NCI-H1105 treated with DMSO at 0.1 percent for 48 hours (cell line): ENCODE measurements at regions not wholly inside any gene's neighbourhood (a gene's known extent, or its start where the extent isn't known, plus 50 kb on each side); places are given as distances from the start of the nearest gene placed in this dataset.
"Not testable (repeated sequence)": the region's sequence is repeated elsewhere in the genome, so short reads cannot be mapped to it uniquely, and the experiment has no call there.

Experiments used
- DNase-seq: peaks from one replicate; lab custom pipeline; 2025; lab: John Stamatoyannopoulos, UW

GRCh38 chr11:41519696-41520095, 60.2 kb upstream of the LRRC4C start:
- no peak for DNase-seq

- no peak for DNase-seq
Measured at GRCh38 chr11:41522391-41522790, 62.9 kb upstream of the LRRC4C start.

GRCh38 chr11:41522899-41523672, 63.6 kb upstream of the LRRC4C start:
- no peak for DNase-seq

- no peak for DNase-seq
Measured at GRCh38 chr11:41527530-41527929, 68.1 kb upstream of the LRRC4C start.

- DNase-seq: no peak
Measured at GRCh38 chr11:41532413-41532812, 73.0 kb upstream of the LRRC4C start.

GRCh38 chr11:41533761-41534160, 74.3 kb upstream of the LRRC4C start:
- no peak for DNase-seq

GRCh38 chr11:41534391-41534790, 74.9 kb upstream of the LRRC4C start:
- DNase-seq: no peak

GRCh38 chr11:41534861-41535260, 75.4 kb upstream of the LRRC4C start:
- DNase-seq: no peak

GRCh38 chr11:41536021-41536568, 76.6 kb upstream of the LRRC4C start:
- DNase-seq: no peak

- DNase-seq: not testable (repeated sequence)
Measured at GRCh38 chr11:41544902-41545301, 85.5 kb upstream of the LRRC4C start.

- no peak for DNase-seq
Measured at GRCh38 chr11:41578421-41579051, 119.1 kb upstream of the LRRC4C start.

- peak; percentile 8 for DNase-seq
Measured at GRCh38 chr11:41579546-41579945, 120.1 kb upstream of the LRRC4C start.

- DNase-seq: no peak
Measured at GRCh38 chr11:41609511-41609910, 150.1 kb upstream of the LRRC4C start.

GRCh38 chr11:41612415-41612814, 153.0 kb upstream of the LRRC4C start:
- DNase-seq: no peak

GRCh38 chr11:41613326-41613725, 153.9 kb upstream of the LRRC4C start:
- no peak for DNase-seq

- no peak for DNase-seq
Measured at GRCh38 chr11:41622707-41623359, 163.4 kb upstream of the LRRC4C start.

- peak; percentile 55 for DNase-seq
Measured at GRCh38 chr11:41659985-41660384, 200.5 kb upstream of the LRRC4C start.

- no peak for DNase-seq
Measured at GRCh38 chr11:41660585-41660984, 201.1 kb upstream of the LRRC4C start.

GRCh38 chr11:41665441-41666360, 206.2 kb upstream of the LRRC4C start:
- DNase-seq: no peak

- no peak for DNase-seq
Measured at GRCh38 chr11:41666951-41667653, 207.7 kb upstream of the LRRC4C start.

GRCh38 chr11:41675205-41675604, 215.8 kb upstream of the LRRC4C start:
- DNase-seq: no peak
